H9 (cell line): ENCODE measurements at regions not wholly inside any gene's neighbourhood (a gene's known extent, or its start where the extent isn't known, plus 50 kb on each side); places are given as distances from the start of the nearest gene placed in this dataset.

Source experiments
- DNase-seq: peaks from one replicate; pipeline ENCODE4 v3.0.0-alpha.2; 2017
- H2AFZ ChIP-seq: one replicate; pipeline ENCODE4 v1.6.1; 2013; ENCODE audit warnings: mild to moderate bottlenecking, low read length, control low read depth, moderate library complexity
- H2AK5ac ChIP-seq: 2 replicates; pipeline ENCODE4 v1.6.1; 2013; ENCODE audit warnings: low read length, control low read depth, mixed read lengths; ENCODE audit not compliant: insufficient read length
- H2BK120ac ChIP-seq: one replicate; pipeline ENCODE4 v1.6.1; 2013; ENCODE audit warnings: low read depth, mild to moderate bottlenecking, low read length, control low read depth, inconsistent platforms; ENCODE audit not compliant: poor library complexity, severe bottlenecking
- H2BK12ac ChIP-seq: 2 replicates; pipeline ENCODE4 v1.6.1; 2013; ENCODE audit warnings: low read length, control low read depth, mixed read lengths, low read depth; ENCODE audit not compliant: insufficient read length
- H2BK15ac ChIP-seq: 2 replicates; pipeline ENCODE4 v1.6.1; 2013; ENCODE audit warnings: low read depth, low read length, control low read depth
- H2BK20ac ChIP-seq: one replicate; pipeline ENCODE4 v1.6.1; 2013; ENCODE audit warnings: low read depth, mild to moderate bottlenecking, low read length, control low read depth, inconsistent platforms; ENCODE audit not compliant: poor library complexity, severe bottlenecking
- H2BK5ac ChIP-seq: 2 replicates; pipeline ENCODE4 v1.6.1; 2013; ENCODE audit warnings: low read length, control low read depth, mixed read lengths; ENCODE audit not compliant: insufficient read length
- H3K14ac ChIP-seq: 2 replicates; pipeline ENCODE4 v1.6.1; 2013; ENCODE audit warnings: low read length, control low read depth; ENCODE audit not compliant: insufficient read depth
- H3K18ac ChIP-seq: 2 replicates; pipeline ENCODE4 v1.6.1; 2013; ENCODE audit warnings: low read depth, mild to moderate bottlenecking, mixed read lengths, low read length, control low read depth; ENCODE audit not compliant: insufficient read length
- H3K23ac ChIP-seq: 2 replicates; pipeline ENCODE4 v1.6.1; 2013; ENCODE audit warnings: low read length, control low read depth, mixed read lengths, low read depth; ENCODE audit not compliant: insufficient read length
- H3K23me2 ChIP-seq: 2 replicates; pipeline ENCODE4 v1.6.1; 2013; ENCODE audit warnings: low read depth, mild to moderate bottlenecking, mixed read lengths, low read length, control low read depth; ENCODE audit not compliant: insufficient read length, poor library complexity, severe bottlenecking
- H3K27ac ChIP-seq: 2 replicates; pipeline ENCODE4 v1.5.1; 2013; ENCODE audit warnings: low read length, control low read depth, mixed read lengths, low read depth; ENCODE audit not compliant: insufficient read length
- H3K27me3 ChIP-seq: 2 replicates; pipeline ENCODE4 v1.6.1; 2013; ENCODE audit warnings: low read length, control low read depth, inconsistent platforms; ENCODE audit not compliant: insufficient read depth
- H3K4ac ChIP-seq: 2 replicates; pipeline ENCODE4 v1.6.1; 2013; ENCODE audit warnings: low read depth, mild to moderate bottlenecking, control low read depth, inconsistent platforms, low read length, moderate library complexity
- H3K4me1 ChIP-seq: 2 replicates; pipeline ENCODE4 v1.6.1; 2013; ENCODE audit warnings: low read length, control low read depth, inconsistent platforms; ENCODE audit not compliant: insufficient read depth
- H3K4me2 ChIP-seq: 2 replicates; pipeline ENCODE4 v1.6.1; 2013; ENCODE audit warnings: low read length, control low read depth, mixed read lengths; ENCODE audit not compliant: insufficient read length, insufficient read depth
- H3K56ac ChIP-seq: 2 replicates; pipeline ENCODE4 v1.6.1; 2013; ENCODE audit warnings: low read depth, mild to moderate bottlenecking, mixed read lengths, low read length, control low read depth; ENCODE audit not compliant: insufficient read length
- H3K79me1 ChIP-seq: 2 replicates; pipeline ENCODE4 v1.6.1; 2013; ENCODE audit warnings: low read depth, mild to moderate bottlenecking, moderate library complexity, low read length, control low read depth, inconsistent platforms; ENCODE audit not compliant: insufficient read depth, poor library complexity, severe bottlenecking
- H3K79me2 ChIP-seq: 2 replicates; pipeline ENCODE4 v1.6.1; 2013; ENCODE audit warnings: low read length, control low read depth, inconsistent platforms; ENCODE audit not compliant: insufficient read depth
- H3K9ac ChIP-seq: 2 replicates; pipeline ENCODE4 v1.6.1; 2013; ENCODE audit warnings: low read length, control low read depth, mixed read lengths; ENCODE audit not compliant: insufficient read length; ENCODE audit errors: extremely low read depth
- H3K9me3 ChIP-seq: one replicate; pipeline ENCODE4 v1.6.1; 2013; ENCODE audit warnings: low read depth, low read length, inconsistent platforms; ENCODE audit not compliant: control insufficient read depth
- H3T11ph ChIP-seq: one replicate; pipeline ENCODE4 v1.6.1; 2013; ENCODE audit warnings: mild to moderate bottlenecking, low read length, control low read depth, inconsistent platforms
- H4K20me1 ChIP-seq: one replicate; pipeline ENCODE4 v1.6.1; 2013; ENCODE audit not compliant: control insufficient read depth, insufficient read length, insufficient read depth
- H4K5ac ChIP-seq: 2 replicates; pipeline ENCODE4 v1.6.1; 2013; ENCODE audit warnings: low read depth, mild to moderate bottlenecking, mixed read lengths, low read length, control low read depth; ENCODE audit not compliant: insufficient read length
- H4K8ac ChIP-seq: replicated peaks from 2 replicates; pipeline ENCODE4 v1.6.1; 2013; ENCODE audit warnings: low read length, control low read depth, mixed read lengths, low read depth; ENCODE audit not compliant: insufficient read length
- H4K91ac ChIP-seq: 2 replicates; pipeline ENCODE4 v1.6.1; 2013; ENCODE audit warnings: low read depth, mild to moderate bottlenecking, moderate library complexity, mixed read lengths, low read length, control low read depth; ENCODE audit not compliant: insufficient read length
- H3K27ac Mint-ChIP-seq, 3 experiments: 2 replicates in 2 of 3; 3 replicates in 1 of 3; pipeline ENCODE4 v1.8.0; 2020 to 2021; ENCODE audit warnings: mixed read lengths in 3 of 3, mild to moderate bottlenecking in 1 of 3, moderate library complexity in 1 of 3
- H3K27me3 Mint-ChIP-seq: 2 replicates; pipeline ENCODE4 v1.8.0; 2021; ENCODE audit warnings: low read depth, mild to moderate bottlenecking, moderate library complexity, mixed read lengths
- H3K36me3 Mint-ChIP-seq, 3 experiments: 2 replicates in 2 of 3; 3 replicates in 1 of 3; pipeline ENCODE4 v1.8.0; 2020 to 2021; ENCODE audit warnings: low read depth in 3 of 3, mixed read lengths in 3 of 3; ENCODE audit not compliant: insufficient read depth in 1 of 3
- H3K4me1 Mint-ChIP-seq, 2 experiments: 2 replicates each; pipeline ENCODE4 v1.8.0; 2020; ENCODE audit warnings: mixed read lengths in 2 of 2
- H3K4me3 Mint-ChIP-seq, 2 experiments: 2 replicates in 1 of 2; 3 replicates in 1 of 2; pipeline ENCODE4 v1.8.0; 2020 to 2021; ENCODE audit warnings: mild to moderate bottlenecking in 2 of 2, mixed read lengths in 2 of 2, moderate library complexity in 1 of 2
- H3K9me3 Mint-ChIP-seq, 2 experiments: 2 replicates in 1 of 2; 3 replicates in 1 of 2; pipeline ENCODE4 v1.8.0; 2020; ENCODE audit warnings: mild to moderate bottlenecking in 2 of 2, mixed read lengths in 2 of 2, moderate library complexity in 1 of 2
- TF ChIP-seq, protein P1 (sequence below): fragments of 200-600 bp; sonication (generic); conservative IDR thresholded peaks from 3 replicates; pipeline ENCODE4 v1.8.0; 2021; ENCODE audit warnings: antibody characterized with exemption, mild to moderate bottlenecking

DNA sequence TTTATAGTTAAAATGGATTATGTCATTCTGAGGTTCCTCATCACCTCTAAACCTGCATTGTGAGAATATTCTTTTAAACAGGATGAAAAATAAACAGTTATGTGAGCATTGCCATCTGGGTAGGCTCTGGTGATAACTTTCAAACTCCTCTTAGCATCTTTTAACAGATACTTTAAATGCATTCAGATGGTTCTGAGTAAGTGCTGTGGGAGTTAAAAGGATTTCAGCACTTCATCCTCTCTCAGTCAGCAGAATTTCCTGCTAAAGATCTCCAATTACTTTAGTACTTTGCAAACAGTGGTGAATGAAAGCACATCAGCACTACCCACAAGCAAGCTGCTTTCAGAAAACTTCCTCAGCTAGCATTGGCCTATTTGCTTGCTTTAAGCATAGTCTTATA is 59.3 kb upstream of the TMTC1 start:
- H3K4me1 Mint-ChIP-seq: no peaks in the 10 kb centered on the region
- Histone ChIP-seq H3K4me1 (no peaks in the 10 kb centered on the region), H3K14ac (no peak overlapping the region), H3K18ac (no peak overlapping the region), H3K27ac (no peak overlapping the region), H3K79me2 (no peaks in the 10 kb centered on the region), H2AK5ac (no peak overlapping the region), H3K27me3 (no peaks in the 10 kb centered on the region), H3K56ac (no peak overlapping the region), H4K91ac (no peak overlapping the region), H3K79me1 (no peaks in the 10 kb centered on the region), H3K23ac (no peak overlapping the region), H2AFZ (no peak overlapping the region), H3T11ph (no peak overlapping the region), H3K4ac (no peak overlapping the region), H2BK12ac (no peak overlapping the region), H3K9me3 (peaks cover 2% of the 10 kb centered on the region), H3K23me2 (no peaks in the 10 kb centered on the region), H2BK20ac (no peak overlapping the region), H2BK5ac (no peak overlapping the region), H4K8ac (no peak overlapping the region), H3K9ac (no peak overlapping the region), H4K20me1 (no peaks in the 10 kb centered on the region), H2BK15ac (no peak overlapping the region), H4K5ac (no peak overlapping the region), H3K4me2 (no peak overlapping the region), H2BK120ac (no peak overlapping the region)
- H3K36me3 Mint-ChIP-seq: peaks cover 5 to 20% (median 14%) of the 10 kb centered on the region in 3 experiments; a peak in 6 of 7 replicates
- no peak overlapping the region for H3K27ac Mint-ChIP-seq
- peaks cover 26 to 27% of the 10 kb centered on the region in 2 experiments for H3K9me3 Mint-ChIP-seq
- DNase-seq: no peak
- no peak overlapping the region for H3K4me3 Mint-ChIP-seq
- TF ChIP-seq, protein P1, sequence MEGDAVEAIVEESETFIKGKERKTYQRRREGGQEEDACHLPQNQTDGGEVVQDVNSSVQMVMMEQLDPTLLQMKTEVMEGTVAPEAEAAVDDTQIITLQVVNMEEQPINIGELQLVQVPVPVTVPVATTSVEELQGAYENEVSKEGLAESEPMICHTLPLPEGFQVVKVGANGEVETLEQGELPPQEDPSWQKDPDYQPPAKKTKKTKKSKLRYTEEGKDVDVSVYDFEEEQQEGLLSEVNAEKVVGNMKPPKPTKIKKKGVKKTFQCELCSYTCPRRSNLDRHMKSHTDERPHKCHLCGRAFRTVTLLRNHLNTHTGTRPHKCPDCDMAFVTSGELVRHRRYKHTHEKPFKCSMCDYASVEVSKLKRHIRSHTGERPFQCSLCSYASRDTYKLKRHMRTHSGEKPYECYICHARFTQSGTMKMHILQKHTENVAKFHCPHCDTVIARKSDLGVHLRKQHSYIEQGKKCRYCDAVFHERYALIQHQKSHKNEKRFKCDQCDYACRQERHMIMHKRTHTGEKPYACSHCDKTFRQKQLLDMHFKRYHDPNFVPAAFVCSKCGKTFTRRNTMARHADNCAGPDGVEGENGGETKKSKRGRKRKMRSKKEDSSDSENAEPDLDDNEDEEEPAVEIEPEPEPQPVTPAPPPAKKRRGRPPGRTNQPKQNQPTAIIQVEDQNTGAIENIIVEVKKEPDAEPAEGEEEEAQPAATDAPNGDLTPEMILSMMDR: no peak
- no peaks in the 10 kb centered on the region for H3K27me3 Mint-ChIP-seq
